B cell (primary cell): ENCODE measurements at regions not wholly inside any gene's neighbourhood (a gene's known extent, or its start where the extent isn't known, plus 50 kb on each side); places are given as distances from the start of the nearest gene placed in this dataset.

Experiments used
- ATAC-seq: fragments of 200-7000 bp; cut with Tn5 transposase; one replicate; pipeline ENCODE4 v1.10.0; 2021; ENCODE audit warnings: low read depth, mild to moderate bottlenecking, moderate number of reproducible peaks, moderate library complexity
- CTCF ChIA-PET: fragments of 350-600 bp; sonication (Branson Sonifier 250); formaldehyde crosslinking; loops from one replicate; lab custom pipeline; 2021; ENCODE audit warnings: antibody characterized with exemption, inconsistent platforms; lab: Charles Lee
- POLR2A ChIA-PET: fragments of 350-600 bp; sonication (Branson Sonifier 250); formaldehyde crosslinking; loops from one replicate; lab custom pipeline; 2021; ENCODE audit warnings: antibody characterized with exemption; lab: Charles Lee
- DNase-seq: peaks from one replicate; pipeline ENCODE4 v3.0.0; 2013
- H2AFZ ChIP-seq: 2 replicates; pipeline ENCODE4 v1.6.1; 2012; ENCODE audit warnings: mild to moderate bottlenecking, low read depth, low read length; ENCODE audit not compliant: insufficient read depth, poor library complexity, severe bottlenecking
- H3K27ac ChIP-seq, 2 donors: 1 replicate in 1 of 2; 2 replicates in 1 of 2; pipeline ENCODE4 v1.5.1; 2012 to 2013; ENCODE audit warnings: low read length in 2 of 2, mild to moderate bottlenecking in 2 of 2, moderate library complexity in 1 of 2
- H3K27me3 ChIP-seq, 4 experiments: fragments of 200-600 bp in 1 of 4; sonication (generic) in 1 of 4; replicated peaks in 1 of 4; 1 replicate in 2 of 4; 2 replicates in 2 of 4; pipeline versions ENCODE4 v1.6.1 to v1.7.0; 2013 to 2016; ENCODE audit warnings: low read length in 3 of 4, mild to moderate bottlenecking in 2 of 4, mixed read lengths in 1 of 4, moderate library complexity in 1 of 4; ENCODE audit not compliant: insufficient read depth in 4 of 4, control insufficient read depth in 3 of 4; ENCODE audit errors: control extremely low read depth in 1 of 4
- H3K36me3 ChIP-seq, 2 experiments: replicated peaks in 1 of 2; 1 replicate in 1 of 2; 2 replicates in 1 of 2; pipeline versions ENCODE4 v1.6.1 to v1.7.1; 2013; ENCODE audit warnings: low read length in 1 of 2; ENCODE audit not compliant: insufficient read depth in 2 of 2, control insufficient read depth in 1 of 2; ENCODE audit errors: control extremely low read depth in 1 of 2, extremely low read depth in 1 of 2
- H3K4me1 ChIP-seq, 2 donors: fragments of 200-600 bp in 1 of 2; sonication (generic) in 1 of 2; 1 replicate in 1 of 2; 2 replicates in 1 of 2; pipeline versions ENCODE4 v1.5.1 to v1.6.1; 2013 to 2017; ENCODE audit warnings: low read length in 2 of 2; ENCODE audit not compliant: control insufficient read depth in 2 of 2, insufficient read depth in 2 of 2
- H3K4me2 ChIP-seq: replicated peaks from 2 replicates; pipeline ENCODE3; 2012; ENCODE audit warnings: mild to moderate bottlenecking, low read depth, low read length; ENCODE audit not compliant: poor library complexity, severe bottlenecking
- H3K4me3 ChIP-seq, 5 experiments: fragments of 200-600 bp in 1 of 5; sonication (generic) in 1 of 5; 1 replicate in 3 of 5; 2 replicates in 2 of 5; pipeline versions ENCODE4 v1.5.1 to v1.7.0; 2011 to 2016; ENCODE audit warnings: low read length in 4 of 5, mild to moderate bottlenecking in 4 of 5, low read depth in 2 of 5, control low read depth in 1 of 5, moderate library complexity in 1 of 5; ENCODE audit not compliant: insufficient read depth in 1 of 5; ENCODE audit errors: control extremely low read depth in 1 of 5, extremely low read depth in 1 of 5
- H3K79me2 ChIP-seq: fragments of 200-600 bp; sonication (generic); one replicate; pipeline ENCODE4 v1.6.0; 2016; ENCODE audit warnings: low read length; ENCODE audit not compliant: control insufficient read depth, insufficient read depth
- H3K9ac ChIP-seq: fragments of 200-600 bp; sonication (generic); 2 replicates; pipeline ENCODE4 v1.6.1; 2017; ENCODE audit warnings: mild to moderate bottlenecking, low read length, moderate library complexity
- H3K9me3 ChIP-seq, 3 donors: one replicate each; pipeline versions ENCODE4 v1.6.1 to v1.7.1; 2013; ENCODE audit warnings: low read length in 2 of 3; ENCODE audit not compliant: control insufficient read depth in 2 of 3, insufficient read depth in 1 of 3; ENCODE audit errors: control extremely low read depth in 1 of 3
- H4K20me1 ChIP-seq: 2 replicates; pipeline ENCODE4 v1.6.0; 2012; ENCODE audit warnings: mild to moderate bottlenecking, low read length; ENCODE audit not compliant: insufficient read depth, control insufficient read depth, poor library complexity, severe bottlenecking
- H3K27ac Mint-ChIP-seq: one replicate; pipeline ENCODE4 v1.8.0; 2021; ENCODE audit warnings: mixed read lengths
- H3K27me3 Mint-ChIP-seq: one replicate; pipeline ENCODE4 v1.8.0; 2021; ENCODE audit warnings: mixed read lengths
- H3K4me1 Mint-ChIP-seq: one replicate; pipeline ENCODE4 v1.8.0; 2021; ENCODE audit warnings: mixed read lengths
- H3K4me3 Mint-ChIP-seq: one replicate; pipeline ENCODE4 v1.8.0; 2021; ENCODE audit warnings: mixed read lengths
- H3K9me3 Mint-ChIP-seq: one replicate; pipeline ENCODE4 v1.8.0; 2022; ENCODE audit warnings: mixed read lengths; ENCODE audit not compliant: insufficient read depth
- EZH2 ChIP-seq: IDR thresholded peaks from 2 replicates; pipeline ENCODE4 v1.6.1; 2012; ENCODE audit warnings: borderline replicate concordance, low read depth, mild to moderate bottlenecking, moderate library complexity, low read length; ENCODE audit not compliant: insufficient read depth, poor library complexity, severe bottlenecking
- WGBS: methylation state at CpG from one replicate; pipeline ENCODE4 v1.1.5; 2013; ENCODE audit warnings: missing lambda C conversion rate; ENCODE audit not compliant: insufficient coverage; 5-methylcytosine and 5-hydroxymethylcytosine counted together
- intact Hi-C: fragments of 100-400 bp; cut with micrococcal nuclease; formaldehyde crosslinking; loops from one replicate; pipeline ENCODE4 v1.10.0; 2022
- TF ChIP-seq, protein P1 (sequence below): fragments of 200-600 bp; IDR thresholded peaks from one replicate; pipeline ENCODE4 v1.8.0; 2022; ENCODE audit warnings: antibody characterized with exemption, mild to moderate bottlenecking

DNA sequence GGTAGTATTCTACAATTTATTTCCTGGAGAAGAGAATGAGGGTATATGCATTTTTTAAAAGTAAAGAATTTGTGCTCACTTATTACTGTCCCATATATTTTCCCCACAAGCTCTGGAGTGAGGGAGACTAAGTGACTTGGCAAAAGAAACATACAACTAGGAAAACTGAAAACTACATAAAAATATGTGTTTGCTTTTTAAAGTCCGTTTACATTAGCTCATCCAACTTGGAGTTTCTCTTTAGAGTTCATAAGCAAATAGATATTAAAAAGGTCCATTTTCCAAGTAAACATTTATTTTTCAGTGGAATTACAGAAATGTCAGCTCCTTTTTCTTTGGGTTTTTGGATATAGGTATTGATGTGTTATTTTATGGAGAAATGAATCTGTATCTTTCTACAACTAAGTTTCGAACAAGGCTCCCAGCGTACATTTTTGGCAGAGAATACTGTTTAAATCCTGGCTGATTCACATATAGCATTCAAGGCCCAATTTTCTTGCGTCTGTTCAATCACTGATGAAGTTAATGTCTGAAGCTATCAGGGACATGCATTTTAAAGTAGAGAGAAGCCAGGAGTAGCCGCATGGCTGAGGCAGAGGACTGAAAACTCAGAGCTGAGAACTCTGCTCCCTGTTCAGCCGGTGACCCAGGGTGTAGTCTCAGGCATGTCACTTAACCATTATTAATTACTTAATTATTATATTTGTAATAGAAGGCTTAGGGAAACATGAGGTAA is 729.4 kb downstream of the EFNB2 start:
- Histone ChIP-seq H2AFZ (no peak overlapping the region), H3K4me3 (no peak overlapping the region), H3K27me3 (no peaks in the 10 kb centered on the region), H3K27ac (no peak overlapping the region), H3K4me1 (no peaks in the 10 kb centered on the region), H3K36me3 (no peaks in the 10 kb centered on the region), H3K9ac (no peak overlapping the region), H4K20me1 (no peaks in the 10 kb centered on the region), H3K9me3 (no peaks in the 10 kb centered on the region), H3K4me2 (no peak overlapping the region), H3K79me2 (no peaks in the 10 kb centered on the region)
- H3K4me3 Mint-ChIP-seq = no peak overlapping the region
- ChIA-PET CTCF (no interaction called here), POLR2A (no interaction called here)
- intact Hi-C loops = no loop called here
- H3K27ac Mint-ChIP-seq = no peak overlapping the region
- H3K9me3 Mint-ChIP-seq = peaks cover 6% of the 10 kb centered on the region
- no peaks in the 10 kb centered on the region for H3K4me1 Mint-ChIP-seq
- ATAC-seq (no peak), DNase-seq (no peak)
- WGBS = 60% methylated on average over 1 of the region's 6 CpGs
- H3K27me3 Mint-ChIP-seq = no peaks in the 10 kb centered on the region
- TF ChIP-seq, protein P1, sequence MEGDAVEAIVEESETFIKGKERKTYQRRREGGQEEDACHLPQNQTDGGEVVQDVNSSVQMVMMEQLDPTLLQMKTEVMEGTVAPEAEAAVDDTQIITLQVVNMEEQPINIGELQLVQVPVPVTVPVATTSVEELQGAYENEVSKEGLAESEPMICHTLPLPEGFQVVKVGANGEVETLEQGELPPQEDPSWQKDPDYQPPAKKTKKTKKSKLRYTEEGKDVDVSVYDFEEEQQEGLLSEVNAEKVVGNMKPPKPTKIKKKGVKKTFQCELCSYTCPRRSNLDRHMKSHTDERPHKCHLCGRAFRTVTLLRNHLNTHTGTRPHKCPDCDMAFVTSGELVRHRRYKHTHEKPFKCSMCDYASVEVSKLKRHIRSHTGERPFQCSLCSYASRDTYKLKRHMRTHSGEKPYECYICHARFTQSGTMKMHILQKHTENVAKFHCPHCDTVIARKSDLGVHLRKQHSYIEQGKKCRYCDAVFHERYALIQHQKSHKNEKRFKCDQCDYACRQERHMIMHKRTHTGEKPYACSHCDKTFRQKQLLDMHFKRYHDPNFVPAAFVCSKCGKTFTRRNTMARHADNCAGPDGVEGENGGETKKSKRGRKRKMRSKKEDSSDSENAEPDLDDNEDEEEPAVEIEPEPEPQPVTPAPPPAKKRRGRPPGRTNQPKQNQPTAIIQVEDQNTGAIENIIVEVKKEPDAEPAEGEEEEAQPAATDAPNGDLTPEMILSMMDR = no peak
- TF ChIP-seq EZH2 = no peak

DNA sequence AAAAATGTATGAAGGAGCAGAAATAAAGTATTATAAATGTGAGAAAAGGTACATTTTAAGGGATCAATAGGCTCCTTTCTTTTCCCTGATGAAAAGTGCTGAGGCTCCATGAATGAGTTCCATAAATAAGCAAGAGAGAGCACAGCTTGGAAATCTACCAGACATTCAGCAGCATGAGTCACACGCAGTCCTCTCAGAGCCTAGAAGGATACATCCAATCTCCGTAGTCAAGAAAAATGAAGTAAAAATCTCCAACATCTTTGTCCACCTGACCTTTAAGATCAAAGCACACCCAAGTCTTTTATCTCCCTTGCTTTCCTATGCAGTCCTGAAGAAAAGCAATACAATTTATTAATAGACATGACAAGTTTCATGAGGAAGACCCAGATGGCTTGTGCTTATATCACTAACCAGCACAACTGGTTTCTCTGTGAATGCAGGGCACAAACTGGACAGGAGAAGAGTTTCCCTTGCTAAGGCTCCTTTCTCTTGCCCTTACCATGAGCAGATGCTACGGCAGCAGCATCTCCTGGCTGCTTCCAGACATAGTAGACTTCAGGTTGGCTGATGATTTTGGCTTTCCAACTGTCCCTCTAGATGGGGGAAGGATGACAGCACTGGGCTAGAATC is 730.8 kb downstream of the EFNB2 start:
- Mint-ChIP-seq H3K27ac (no peak overlapping the region), H3K4me1 (no peaks in the 10 kb centered on the region), H3K9me3 (peaks cover 5% of the 10 kb centered on the region), H3K4me3 (no peak overlapping the region), H3K27me3 (no peaks in the 10 kb centered on the region)
- Histone ChIP-seq H3K79me2 (no peaks in the 10 kb centered on the region), H3K36me3 (no peaks in the 10 kb centered on the region), H3K4me3 (no peak overlapping the region), H3K27ac (no peak overlapping the region), H3K9ac (no peak overlapping the region), H3K4me1 (no peaks in the 10 kb centered on the region), H3K27me3 (no peaks in the 10 kb centered on the region), H2AFZ (no peak overlapping the region), H3K9me3 (no peaks in the 10 kb centered on the region), H4K20me1 (no peaks in the 10 kb centered on the region), H3K4me2 (no peak overlapping the region)
- ATAC-seq = no peak
- ChIA-PET POLR2A (no interaction called here), CTCF (no interaction called here)
- intact Hi-C loops = no loop called here
- WGBS = 100% methylated on average over 2 of the region's 3 CpGs
- DNase-seq = no peak
- TF ChIP-seq, protein P1 = no peak
- TF ChIP-seq EZH2 = no peak
